ENCODE measurements at regions not wholly inside any gene's neighbourhood (a gene's known extent, or its start where the extent isn't known, plus 50 kb on each side); places are given as distances from the start of the nearest gene placed in this dataset.

GRCh38 chr2:236764716-236765115, 195.1 kb downstream of the ACKR3 start:
- Histone ChIP-seq H3K27me3 (ENCODE audit: control insufficient read depth, insufficient read depth, low read length) (no peaks in the 10 kb centered on the region), H3K27ac (ENCODE audit: insufficient read depth, low read length) (no peak overlapping the region), H3K4me1 (ENCODE audit: control insufficient read depth, extremely low read depth, insufficient read depth, low read length) (peaks cover 3% of the 10 kb centered on the region), H3K9ac (ENCODE audit: insufficient read depth, low read length) (no peak overlapping the region), H3K4me2 (ENCODE audit: extremely low read depth, insufficient read depth, low read length) (no peak overlapping the region), H2AFZ (ENCODE audit: low read length) (no peak overlapping the region), H3K36me3 (ENCODE audit: control insufficient read depth, insufficient read depth, low read length) (no peaks in the 10 kb centered on the region), H3K79me2 (ENCODE audit: control insufficient read depth, insufficient read depth, low read length) (no peaks in the 10 kb centered on the region), H3K9me3 (ENCODE audit: control insufficient read depth, insufficient read depth, low read depth, low read length) (no peaks in the 10 kb centered on the region), H4K20me1 (ENCODE audit: control insufficient read depth, extremely low read depth, insufficient read depth, low read length) (no peaks in the 10 kb centered on the region), H3K4me3 (replicated peaks in 1 of 4; ENCODE audit: control extremely low read depth in 1 of 4, insufficient read depth in 1 of 4, low read depth in 3 of 4, low read length in 4 of 4) (no peak overlapping the region)
- no peak for DNase-seq (ENCODE audit: low read depth in 2 of 2)
- TF ChIP-seq CTCF (conservative IDR thresholded peaks at IDR 0.05 in 1 of 2, IDR thresholded peaks at IDR 0.05 in 1 of 2; ENCODE audit: low read depth in 1 of 2, low read length in 2 of 2) (no peak), EZH2 (IDR thresholded peaks at IDR 0.05; ENCODE audit: low read length, missing control alignments) (no peak)

- Histone ChIP-seq H3K4me3 (replicated peaks in 1 of 4; ENCODE audit: control extremely low read depth in 1 of 4, insufficient read depth in 1 of 4, low read depth in 3 of 4, low read length in 4 of 4) (no peak overlapping the region), H3K4me1 (ENCODE audit: control insufficient read depth, extremely low read depth, insufficient read depth, low read length) (peaks cover 3% of the 10 kb centered on the region), H3K4me2 (ENCODE audit: extremely low read depth, insufficient read depth, low read length) (no peak overlapping the region), H3K9ac (ENCODE audit: insufficient read depth, low read length) (no peak overlapping the region), H3K9me3 (ENCODE audit: control insufficient read depth, insufficient read depth, low read depth, low read length) (no peaks in the 10 kb centered on the region), H3K79me2 (ENCODE audit: control insufficient read depth, insufficient read depth, low read length) (no peaks in the 10 kb centered on the region), H3K36me3 (ENCODE audit: control insufficient read depth, insufficient read depth, low read length) (no peaks in the 10 kb centered on the region), H3K27ac (ENCODE audit: insufficient read depth, low read length) (no peak overlapping the region), H3K27me3 (ENCODE audit: control insufficient read depth, insufficient read depth, low read length) (no peaks in the 10 kb centered on the region), H4K20me1 (ENCODE audit: control insufficient read depth, extremely low read depth, insufficient read depth, low read length) (no peaks in the 10 kb centered on the region), H2AFZ (ENCODE audit: low read length) (no peak overlapping the region)
- DNase-seq (ENCODE audit: low read depth in 2 of 2), result no peak
- no peak for TF ChIP-seq CTCF (conservative IDR thresholded peaks at IDR 0.05 in 1 of 2, IDR thresholded peaks at IDR 0.05 in 1 of 2; ENCODE audit: low read depth in 1 of 2, low read length in 2 of 2)
- no peak for TF ChIP-seq EZH2 (IDR thresholded peaks at IDR 0.05; ENCODE audit: low read length, missing control alignments)
Observed at GRCh38 chr2:236765478-236765877, 195.9 kb downstream of the ACKR3 start.

GRCh38 chr2:236766850-236767249, 197.2 kb downstream of the ACKR3 start:
- no peak for DNase-seq (ENCODE audit: low read depth in 2 of 2)
- Histone ChIP-seq H3K36me3 (ENCODE audit: control insufficient read depth, insufficient read depth, low read length) (no peaks in the 10 kb centered on the region), H3K4me2 (ENCODE audit: extremely low read depth, insufficient read depth, low read length) (no peak overlapping the region), H2AFZ (ENCODE audit: low read length) (no peak overlapping the region), H3K4me3 (replicated peaks in 1 of 4; ENCODE audit: control extremely low read depth in 1 of 4, insufficient read depth in 1 of 4, low read depth in 3 of 4, low read length in 4 of 4) (no peak overlapping the region), H3K79me2 (ENCODE audit: control insufficient read depth, insufficient read depth, low read length) (no peaks in the 10 kb centered on the region), H3K27ac (ENCODE audit: insufficient read depth, low read length) (no peak overlapping the region), H3K9me3 (ENCODE audit: control insufficient read depth, insufficient read depth, low read depth, low read length) (no peaks in the 10 kb centered on the region), H4K20me1 (ENCODE audit: control insufficient read depth, extremely low read depth, insufficient read depth, low read length) (no peaks in the 10 kb centered on the region), H3K9ac (ENCODE audit: insufficient read depth, low read length) (no peak overlapping the region), H3K4me1 (ENCODE audit: control insufficient read depth, extremely low read depth, insufficient read depth, low read length) (peaks cover 3% of the 10 kb centered on the region), H3K27me3 (ENCODE audit: control insufficient read depth, insufficient read depth, low read length) (no peaks in the 10 kb centered on the region)
- TF ChIP-seq CTCF (conservative IDR thresholded peaks at IDR 0.05 in 1 of 2, IDR thresholded peaks at IDR 0.05 in 1 of 2; ENCODE audit: low read depth in 1 of 2, low read length in 2 of 2) (no peak), EZH2 (IDR thresholded peaks at IDR 0.05; ENCODE audit: low read length, missing control alignments) (no peak)

Measured in fibroblast of lung (primary cell).